ENCODE measurements at regions not wholly inside any gene's neighbourhood (a gene's known extent, or its start where the extent isn't known, plus 50 kb on each side); places are given as distances from the start of the nearest gene placed in this dataset.

- in situ Hi-C loops (cut with HindIII; ENCODE audit: low pct_unique_long_range_greater_than_20kb, low sequenced_read_pairs), result no loop called here
- no peak for TF ChIP-seq JUND (IDR thresholded peaks at IDR 0.05; ENCODE audit: low read depth)
- DNase-seq (ENCODE audit: low read depth in 1 of 2, low spot score in 1 of 2), result peak in 1 of 2 experiments; percentile 22
Measured at GRCh38 chr13:33723365-33723764, 94.6 kb upstream of the RFC3 start.

- TF ChIP-seq JUND (IDR thresholded peaks at IDR 0.05; ENCODE audit: low read depth), result no peak
- in situ Hi-C loops (cut with HindIII; ENCODE audit: low pct_unique_long_range_greater_than_20kb, low sequenced_read_pairs), result no loop called here
- DNase-seq (ENCODE audit: low read depth in 1 of 2, low spot score in 1 of 2), result peak; percentile 18 to 89
Measured at GRCh38 chr13:33723772-33724435, 94.0 kb upstream of the RFC3 start.

- in situ Hi-C loops (cut with HindIII; ENCODE audit: low pct_unique_long_range_greater_than_20kb, low sequenced_read_pairs), result no loop called here
- DNase-seq (ENCODE audit: low read depth in 1 of 2, low spot score in 1 of 2), result no peak
- no peak for TF ChIP-seq JUND (IDR thresholded peaks at IDR 0.05; ENCODE audit: low read depth)
Measured at GRCh38 chr13:33725340-33725739, 92.6 kb upstream of the RFC3 start.

- no peak for DNase-seq (ENCODE audit: low read depth in 1 of 2, low spot score in 1 of 2)
- in situ Hi-C loops (cut with HindIII; ENCODE audit: low pct_unique_long_range_greater_than_20kb, low sequenced_read_pairs), result no loop called here
- no peak for TF ChIP-seq JUND (IDR thresholded peaks at IDR 0.05; ENCODE audit: low read depth)
Measured at GRCh38 chr13:33727297-33728083, 90.5 kb upstream of the RFC3 start.

- in situ Hi-C loops (cut with HindIII; ENCODE audit: low pct_unique_long_range_greater_than_20kb, low sequenced_read_pairs), result no loop called here
- no peak for TF ChIP-seq JUND (IDR thresholded peaks at IDR 0.05; ENCODE audit: low read depth)
- DNase-seq (ENCODE audit: low read depth in 1 of 2, low spot score in 1 of 2), result no peak
Measured at GRCh38 chr13:33728271-33729037, 89.5 kb upstream of the RFC3 start.

GRCh38 chr13:33730147-33730546, 87.8 kb upstream of the RFC3 start:
- TF ChIP-seq JUND (IDR thresholded peaks at IDR 0.05; ENCODE audit: low read depth), result no peak
- in situ Hi-C loops (cut with HindIII; ENCODE audit: low pct_unique_long_range_greater_than_20kb, low sequenced_read_pairs), result no loop called here
- no peak for DNase-seq (ENCODE audit: low read depth in 1 of 2, low spot score in 1 of 2)

- no peak for TF ChIP-seq JUND (IDR thresholded peaks at IDR 0.05; ENCODE audit: low read depth)
- in situ Hi-C loops (cut with HindIII; ENCODE audit: low pct_unique_long_range_greater_than_20kb, low sequenced_read_pairs), result no loop called here
- DNase-seq (ENCODE audit: low read depth in 1 of 2, low spot score in 1 of 2), result no peak
Measured at GRCh38 chr13:33730619-33731018, 87.3 kb upstream of the RFC3 start.

- in situ Hi-C loops (cut with HindIII; ENCODE audit: low pct_unique_long_range_greater_than_20kb, low sequenced_read_pairs), result no loop called here
- no peak for DNase-seq (ENCODE audit: low read depth in 1 of 2, low spot score in 1 of 2)
- TF ChIP-seq JUND (IDR thresholded peaks at IDR 0.05; ENCODE audit: low read depth), result no peak
Measured at GRCh38 chr13:33735276-33735675, 82.7 kb upstream of the RFC3 start.

- no peak for DNase-seq (ENCODE audit: low read depth in 1 of 2, low spot score in 1 of 2)
- no peak for TF ChIP-seq JUND (IDR thresholded peaks at IDR 0.05; ENCODE audit: low read depth)
- in situ Hi-C loops (cut with HindIII; ENCODE audit: low pct_unique_long_range_greater_than_20kb, low sequenced_read_pairs), result no loop called here
Measured at GRCh38 chr13:33739254-33739653, 78.7 kb upstream of the RFC3 start.

- in situ Hi-C loops (cut with HindIII; ENCODE audit: low pct_unique_long_range_greater_than_20kb, low sequenced_read_pairs), result no loop called here
- no peak for TF ChIP-seq JUND (IDR thresholded peaks at IDR 0.05; ENCODE audit: low read depth)
- no peak for DNase-seq (ENCODE audit: low read depth in 1 of 2, low spot score in 1 of 2)
Measured at GRCh38 chr13:33740134-33740538, 77.8 kb upstream of the RFC3 start.

- TF ChIP-seq JUND (IDR thresholded peaks at IDR 0.05; ENCODE audit: low read depth), result no peak
- DNase-seq (ENCODE audit: low read depth in 1 of 2, low spot score in 1 of 2), result no peak
- in situ Hi-C loops (cut with HindIII; ENCODE audit: low pct_unique_long_range_greater_than_20kb, low sequenced_read_pairs), result no loop called here
Measured at GRCh38 chr13:33742321-33742720, 75.6 kb upstream of the RFC3 start.

GRCh38 chr13:33743438-33744368, 74.2 kb upstream of the RFC3 start:
- DNase-seq (ENCODE audit: low read depth in 1 of 2, low spot score in 1 of 2), result peak; percentile 5 to 86
- in situ Hi-C loops (cut with HindIII; ENCODE audit: low pct_unique_long_range_greater_than_20kb, low sequenced_read_pairs), result no loop called here
- TF ChIP-seq JUND (IDR thresholded peaks at IDR 0.05; ENCODE audit: low read depth), result no peak

Data from T47D (cell line).